ENCODE measurements at regions not wholly inside any gene's neighbourhood (a gene's known extent, or its start where the extent isn't known, plus 50 kb on each side); places are given as distances from the start of the nearest gene placed in this dataset.

DNA sequence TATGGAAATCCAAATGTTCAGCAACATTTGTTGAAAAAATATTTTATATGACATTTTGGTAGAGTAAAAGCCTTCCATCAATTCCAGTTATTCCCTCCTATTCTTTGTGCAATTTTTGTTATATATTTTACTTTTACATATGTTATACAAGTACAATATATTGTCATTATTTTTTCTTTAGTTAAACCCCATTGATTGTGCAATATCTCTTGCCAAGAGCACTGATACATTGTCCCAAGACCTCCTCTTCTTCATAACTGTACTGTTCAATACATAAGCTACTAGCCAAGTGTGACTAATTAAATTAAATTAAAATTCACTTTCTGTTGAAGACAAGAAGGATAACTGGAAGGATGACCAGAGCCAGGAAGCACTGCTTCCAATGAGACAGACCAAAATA, 527.5 kb downstream of the TMA16 start:
- no peak overlapping the region for H3K4me3 ChIP-seq (ENCODE audit: control insufficient read depth, low read depth, low read length)
- no peak for TF ChIP-seq CTCF (conservative IDR thresholded peaks at IDR 0.05; ENCODE audit: control insufficient read depth, insufficient read depth, low read depth, low read length)
- DNase-seq (ENCODE audit: low read depth): no peak

DNA sequence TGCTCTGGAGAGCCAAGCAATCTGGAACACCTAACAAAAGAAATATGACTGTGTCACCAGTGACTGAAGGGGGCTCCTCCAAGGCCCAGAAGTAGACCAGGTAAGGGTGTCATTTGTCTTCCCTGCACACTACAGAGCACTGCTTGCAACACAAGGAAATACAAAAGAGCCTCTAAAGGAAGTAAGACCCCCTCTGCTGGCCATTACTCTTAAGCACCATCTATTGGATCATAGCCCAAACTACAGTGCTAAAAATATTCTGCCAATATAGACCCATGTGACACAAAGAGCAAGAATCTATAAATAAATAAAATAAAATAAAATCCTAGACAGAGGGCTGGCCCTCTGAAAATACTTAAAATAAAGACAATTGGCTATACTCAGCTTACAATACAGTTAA, 528.7 kb downstream of the TMA16 start:
- no peak overlapping the region for H3K4me3 ChIP-seq (ENCODE audit: control insufficient read depth, low read depth, low read length)
- DNase-seq (ENCODE audit: low read depth): peak; percentile 1
- peak; percentile 6 for TF ChIP-seq CTCF (conservative IDR thresholded peaks at IDR 0.05; ENCODE audit: control insufficient read depth, insufficient read depth, low read depth, low read length)

DNA sequence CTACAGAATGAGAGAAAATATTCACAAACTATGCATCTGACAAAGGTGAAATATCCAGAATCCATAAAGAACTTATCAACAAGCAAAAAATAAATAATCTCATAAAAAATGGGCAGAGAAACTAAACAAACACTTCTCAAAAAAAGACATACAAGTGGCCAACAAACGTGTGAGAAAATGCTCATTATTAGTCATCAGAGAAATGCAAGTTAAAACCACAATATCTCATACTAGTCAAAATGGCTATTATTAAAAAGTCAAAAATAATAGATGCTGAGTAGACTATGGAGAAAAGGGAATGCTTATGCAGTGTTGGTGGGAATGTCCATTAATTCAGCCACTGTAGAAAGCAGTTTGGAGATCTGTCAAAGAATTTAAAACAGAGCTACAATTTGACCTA, 533.3 kb downstream of the TMA16 start:
- no peak overlapping the region for H3K4me3 ChIP-seq (ENCODE audit: control insufficient read depth, low read depth, low read length)
- DNase-seq (ENCODE audit: low read depth): no peak
- no peak for TF ChIP-seq CTCF (conservative IDR thresholded peaks at IDR 0.05; ENCODE audit: control insufficient read depth, insufficient read depth, low read depth, low read length)

DNA sequence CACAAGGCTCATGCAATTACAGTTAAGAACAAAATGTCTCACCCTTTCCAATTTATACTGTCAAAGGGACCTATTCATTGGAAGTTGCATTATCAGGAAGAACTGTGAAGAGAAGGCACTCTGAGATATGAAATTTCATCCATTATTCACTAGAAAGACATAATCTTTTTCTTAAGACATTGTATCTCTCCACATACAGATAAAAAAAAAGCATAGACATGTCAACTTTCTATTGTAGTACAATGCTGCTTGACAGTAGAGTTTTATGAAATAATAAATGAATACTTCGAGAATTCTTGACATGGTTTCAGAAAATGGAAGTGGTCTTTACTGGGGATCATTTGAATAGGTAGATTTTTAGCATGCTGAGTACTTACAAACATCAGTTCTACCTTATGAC, 545.0 kb downstream of the TMA16 start:
- DNase-seq (ENCODE audit: low read depth): no peak
- no peak for TF ChIP-seq CTCF (conservative IDR thresholded peaks at IDR 0.05; ENCODE audit: control insufficient read depth, insufficient read depth, low read depth, low read length)
- H3K4me3 ChIP-seq (ENCODE audit: control insufficient read depth, low read depth, low read length): no peak overlapping the region

GRCh38 chr4:164056426-164057142, 562.1 kb downstream of the TMA16 start:
- no peak for TF ChIP-seq CTCF (conservative IDR thresholded peaks at IDR 0.05; ENCODE audit: control insufficient read depth, insufficient read depth, low read depth, low read length)
- H3K4me3 ChIP-seq (ENCODE audit: control insufficient read depth, low read depth, low read length): no peak overlapping the region
- no peak for DNase-seq (ENCODE audit: low read depth)

DNA sequence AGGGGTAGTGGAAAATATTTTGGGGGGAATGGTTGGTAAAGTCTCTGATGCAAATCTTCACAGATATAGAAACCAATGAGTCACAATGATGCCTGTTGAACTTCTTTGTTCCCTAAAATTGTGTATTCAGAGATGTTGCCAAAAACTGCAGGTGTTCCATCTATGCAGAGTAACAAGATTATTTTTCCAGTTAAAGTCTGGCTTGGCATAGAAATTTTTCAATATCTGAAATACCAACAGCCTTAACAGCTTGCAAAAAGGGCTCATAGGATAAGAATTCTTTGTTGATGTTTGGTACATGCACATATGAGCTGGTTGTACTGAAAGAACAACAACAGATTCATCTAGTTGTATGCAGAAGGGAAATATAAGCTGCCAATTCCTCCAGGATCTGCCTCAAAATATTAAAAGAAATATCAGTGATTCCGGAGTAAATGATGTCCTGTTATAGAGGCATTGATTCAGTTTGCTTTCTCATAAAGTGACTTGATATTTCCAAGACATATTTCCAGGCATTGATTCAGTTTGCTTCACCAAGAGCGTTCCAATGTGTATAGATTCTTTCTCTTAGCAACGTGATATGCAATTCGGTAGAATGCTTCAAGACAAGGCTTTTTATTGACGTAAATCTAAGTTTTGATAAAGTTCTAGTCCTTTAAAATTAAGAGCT, 564.4 kb downstream of the TMA16 start:
- no peak for DNase-seq (ENCODE audit: low read depth)
- H3K4me3 ChIP-seq (ENCODE audit: control insufficient read depth, low read depth, low read length): no peak overlapping the region
- no peak for TF ChIP-seq CTCF (conservative IDR thresholded peaks at IDR 0.05; ENCODE audit: control insufficient read depth, insufficient read depth, low read depth, low read length)

All from fibroblast of mammary gland (primary cell).